ENCODE measurements at regions not wholly inside any gene's neighbourhood (a gene's known extent, or its start where the extent isn't known, plus 50 kb on each side); places are given as distances from the start of the nearest gene placed in this dataset.

GRCh38 chr12:97181571-97182265, 274.7 kb downstream of the NEDD1 start:
- DNase-seq (ENCODE audit: low read depth): no peak

- DNase-seq (ENCODE audit: low read depth): no peak
Observed at GRCh38 chr12:97182769-97183168, 275.7 kb downstream of the NEDD1 start.

- no peak for DNase-seq (ENCODE audit: low read depth)
Observed at GRCh38 chr12:97184127-97184773, 277.2 kb downstream of the NEDD1 start.

GRCh38 chr12:97185567-97185966, 277.0 kb upstream of the RMST start:
- DNase-seq (ENCODE audit: low read depth): no peak

- DNase-seq (ENCODE audit: low read depth): no peak
Observed at GRCh38 chr12:97194546-97194945, 268.1 kb upstream of the RMST start.

- no peak for DNase-seq (ENCODE audit: low read depth)
Observed at GRCh38 chr12:97200181-97200580, 262.4 kb upstream of the RMST start.

GRCh38 chr12:97203408-97203807, 259.2 kb upstream of the RMST start:
- no peak for DNase-seq (ENCODE audit: low read depth)

- no peak for DNase-seq (ENCODE audit: low read depth)
Observed at GRCh38 chr12:97209997-97210396, 252.6 kb upstream of the RMST start.

- no peak for DNase-seq (ENCODE audit: low read depth)
Observed at GRCh38 chr12:97211416-97211930, 251.1 kb upstream of the RMST start.

- DNase-seq (ENCODE audit: low read depth): no peak
Observed at GRCh38 chr12:97216848-97217247, 245.8 kb upstream of the RMST start.

GRCh38 chr12:97222391-97222790, 240.2 kb upstream of the RMST start:
- DNase-seq (ENCODE audit: low read depth): no peak

- no peak for DNase-seq (ENCODE audit: low read depth)
Observed at GRCh38 chr12:97223419-97223818, 239.2 kb upstream of the RMST start.

- no peak for DNase-seq (ENCODE audit: low read depth)
Observed at GRCh38 chr12:97229004-97229403, 233.6 kb upstream of the RMST start.

GRCh38 chr12:97235102-97235501, 227.5 kb upstream of the RMST start:
- DNase-seq (ENCODE audit: low read depth): no peak

- DNase-seq (ENCODE audit: low read depth): no peak
Observed at GRCh38 chr12:97246368-97246767, 216.2 kb upstream of the RMST start.

- DNase-seq (ENCODE audit: low read depth): no peak
Observed at GRCh38 chr12:97250483-97250882, 212.1 kb upstream of the RMST start.

- no peak for DNase-seq (ENCODE audit: low read depth)
Observed at GRCh38 chr12:97257726-97258125, 204.9 kb upstream of the RMST start.

GRCh38 chr12:97259098-97259497, 203.5 kb upstream of the RMST start:
- DNase-seq (ENCODE audit: low read depth): no peak

GRCh38 chr12:97260786-97261185, 201.8 kb upstream of the RMST start:
- no peak for DNase-seq (ENCODE audit: low read depth)

- no peak for DNase-seq (ENCODE audit: low read depth)
Observed at GRCh38 chr12:97267166-97267565, 195.4 kb upstream of the RMST start.

- no peak for DNase-seq (ENCODE audit: low read depth)
Observed at GRCh38 chr12:97267594-97268202, 194.9 kb upstream of the RMST start.

- no peak for DNase-seq (ENCODE audit: low read depth)
Observed at GRCh38 chr12:97272471-97272870, 190.1 kb upstream of the RMST start.

GRCh38 chr12:97274386-97274785, 188.2 kb upstream of the RMST start:
- DNase-seq (ENCODE audit: low read depth): no peak

All from activated T-helper 1 cell treated with Interleukin-2 at 50 U/mL for 16 hours (primary cell).